ENCODE measurements at regions not wholly inside any gene's neighbourhood (a gene's known extent, or its start where the extent isn't known, plus 50 kb on each side); places are given as distances from the start of the nearest gene placed in this dataset.

DNA sequence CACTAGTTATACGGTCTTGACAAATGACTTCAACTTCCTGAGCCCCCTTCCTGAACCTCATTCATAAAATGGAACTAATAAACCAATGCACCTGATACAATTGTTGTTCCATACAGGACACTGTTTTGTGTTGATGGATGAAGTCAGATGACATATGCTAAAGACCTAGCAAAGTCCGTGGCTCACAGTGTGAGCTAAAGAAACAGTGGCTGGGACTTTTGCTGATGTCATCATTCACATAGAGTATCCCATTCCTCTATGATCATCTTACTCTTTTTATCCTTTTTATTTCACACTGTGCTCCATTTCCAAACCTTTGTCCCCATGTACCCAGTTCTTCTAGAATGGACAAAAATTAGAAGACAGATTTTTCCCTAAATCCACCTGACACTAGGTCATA is 83.7 kb upstream of the KAZN start:
- no peak for DNase-seq

DNA sequence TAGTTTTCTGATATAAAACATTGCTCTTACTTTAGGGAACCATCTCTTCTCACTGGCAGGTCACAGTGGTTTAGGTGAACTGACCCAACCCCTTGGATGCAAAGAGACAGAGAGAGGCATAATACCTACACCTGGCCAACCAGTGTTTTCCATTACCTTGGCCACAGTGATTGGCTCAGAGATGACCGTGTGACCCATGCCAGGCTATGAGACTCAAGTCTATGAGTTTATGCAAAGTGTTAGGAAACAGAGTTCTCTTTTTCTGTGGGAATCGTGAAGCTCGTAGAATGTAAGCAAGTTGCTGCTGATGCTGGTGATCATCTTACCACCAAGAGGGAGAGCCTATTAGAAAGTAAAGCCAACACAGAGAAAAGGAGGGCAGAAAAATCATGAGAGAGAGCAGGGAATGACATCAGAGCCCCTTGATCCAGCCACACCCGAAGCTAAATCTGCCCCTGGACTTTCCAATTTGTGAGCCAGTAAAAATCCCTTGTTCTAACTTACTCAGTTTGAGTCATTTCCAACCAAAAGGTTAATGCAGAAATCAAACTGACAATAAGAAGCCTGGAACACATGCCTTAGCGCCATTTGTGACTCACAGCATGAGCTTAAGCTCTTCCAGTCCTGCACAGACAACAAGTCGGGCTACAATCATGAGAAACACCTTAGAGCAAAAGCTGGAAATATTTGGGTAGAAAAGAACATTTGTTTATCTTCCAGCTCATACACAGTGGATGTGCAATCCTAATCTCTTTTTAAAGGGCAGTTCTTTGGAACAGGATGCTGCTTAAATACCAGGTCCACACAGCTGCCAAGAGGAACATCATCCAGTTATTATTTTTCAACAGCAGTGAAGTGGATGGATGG is 81.3 kb upstream of the KAZN start:
- DNase-seq, result no peak

DNA sequence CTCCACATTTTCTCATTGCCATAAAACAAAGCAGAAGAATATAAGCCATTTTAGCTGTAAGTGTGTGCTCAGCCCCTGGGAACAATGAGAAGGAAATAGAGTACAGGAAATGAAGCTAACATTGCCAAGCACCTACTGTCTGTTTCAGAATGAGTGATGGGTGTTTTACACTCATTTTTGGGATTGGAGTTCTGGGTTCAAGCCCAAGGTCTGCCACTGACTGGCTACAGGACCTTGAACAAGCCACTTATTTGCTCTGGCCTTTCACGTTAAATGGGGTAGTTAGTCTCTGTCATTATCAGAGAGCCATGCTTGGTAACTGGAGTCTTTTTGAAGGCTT is 80.7 kb upstream of the KAZN start:
- DNase-seq, result no peak

DNA sequence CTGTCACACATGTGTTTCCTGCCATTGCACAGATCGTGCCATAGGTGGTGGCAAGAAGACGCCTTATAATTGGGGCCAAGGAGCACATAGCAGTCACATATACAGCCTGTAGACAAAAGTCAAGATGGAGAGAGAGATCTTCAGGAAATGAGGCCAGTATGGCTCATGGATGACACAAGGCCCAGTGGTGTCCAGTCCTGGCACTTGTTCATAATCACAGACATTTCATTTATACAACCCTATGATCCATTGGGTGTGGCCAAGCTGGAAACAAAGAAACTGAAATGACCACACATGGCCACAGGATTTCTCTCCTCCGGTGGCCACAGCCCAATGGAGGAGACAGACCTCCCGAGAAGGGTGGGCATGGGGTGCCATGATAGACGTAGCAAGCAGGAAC is 78.5 kb upstream of the KAZN start:
- no peak for DNase-seq

GRCh38 chr1:14520514-14521163 is 77.8 kb upstream of the KAZN start:
- no peak for DNase-seq

- DNase-seq, result no peak
Observed at GRCh38 chr1:14521622-14522021, 76.9 kb upstream of the KAZN start.

DNA sequence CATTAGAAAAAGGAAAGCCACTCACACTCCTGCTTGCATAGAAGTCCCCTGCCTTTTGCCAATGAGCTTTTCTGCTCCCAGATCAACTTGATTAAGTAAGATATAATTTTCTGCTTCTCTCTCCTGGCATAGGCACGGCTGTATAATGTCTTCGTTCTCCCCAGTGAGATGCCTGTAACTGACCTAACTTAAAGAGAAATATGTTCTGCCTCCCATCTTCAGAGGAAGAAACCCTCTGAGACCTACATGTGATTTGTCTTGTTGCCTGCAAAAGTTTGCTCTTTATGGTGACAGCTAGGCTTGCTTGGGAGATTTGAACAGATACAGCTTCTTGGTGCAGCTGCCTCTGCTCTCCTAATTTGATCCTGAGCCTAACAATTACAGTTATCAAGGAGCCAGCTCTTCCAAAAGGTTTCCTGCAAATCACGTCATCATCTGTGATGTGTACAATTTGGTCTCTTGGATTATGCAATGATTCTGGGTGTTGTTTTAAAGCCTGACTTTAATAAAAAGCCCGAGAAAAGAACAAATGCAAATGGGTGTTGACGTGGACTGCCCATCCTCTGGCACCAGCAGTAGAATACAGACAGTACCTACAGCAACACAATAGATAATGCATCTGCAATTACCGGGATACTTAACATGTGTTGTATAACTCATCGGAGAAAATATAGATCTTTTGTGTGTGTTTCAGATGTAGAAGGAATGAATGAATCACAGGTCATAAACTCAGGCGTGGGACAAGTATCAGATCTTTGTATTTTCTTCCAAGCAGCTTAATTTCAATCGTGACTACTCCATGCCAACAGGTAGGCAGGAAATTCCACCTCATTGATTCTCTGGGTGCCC is 76.2 kb upstream of the KAZN start:
- DNase-seq, result no peak

- peak; percentile 16 for DNase-seq
Observed at GRCh38 chr1:14522926-14523241, 75.6 kb upstream of the KAZN start.

DNA sequence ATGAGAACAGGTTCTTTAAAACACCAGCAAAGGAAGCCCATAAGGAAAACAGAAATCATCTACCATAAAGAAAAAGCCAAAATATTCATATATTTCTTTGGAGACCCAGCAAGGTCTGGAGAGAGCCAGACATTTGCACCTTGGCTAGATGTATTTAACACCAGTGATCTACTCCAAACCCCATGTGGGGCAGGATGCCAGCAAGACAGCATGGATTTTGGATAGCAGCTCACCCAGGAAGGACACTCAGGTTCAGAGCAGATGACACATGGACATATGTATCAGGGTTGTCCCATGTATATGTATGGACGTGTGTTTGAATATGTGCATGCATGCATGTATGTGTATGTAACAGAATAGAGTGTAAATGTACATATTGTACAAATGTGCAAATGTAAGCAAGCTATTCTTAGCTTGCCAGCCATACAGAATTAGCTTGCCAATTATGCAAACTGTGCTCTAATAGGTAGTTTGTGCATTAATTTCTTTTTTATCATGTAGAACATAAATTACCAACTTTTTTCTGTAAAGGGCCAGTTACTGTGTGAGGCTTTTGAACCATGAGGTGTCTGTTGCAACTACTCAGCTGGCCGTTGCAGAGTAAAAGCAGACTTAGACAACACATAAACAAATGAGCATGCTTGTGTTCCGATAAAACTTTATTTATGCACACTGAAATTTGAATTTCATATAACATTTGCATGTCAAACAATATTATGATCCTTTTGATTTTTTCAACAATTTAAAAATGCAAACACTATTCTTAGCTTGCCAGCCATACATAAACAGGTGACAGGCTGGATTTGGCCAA is 73.5 kb upstream of the KAZN start:
- no peak for DNase-seq

- no peak for DNase-seq
Observed at GRCh38 chr1:14529475-14529874, 69.0 kb upstream of the KAZN start.

DNA sequence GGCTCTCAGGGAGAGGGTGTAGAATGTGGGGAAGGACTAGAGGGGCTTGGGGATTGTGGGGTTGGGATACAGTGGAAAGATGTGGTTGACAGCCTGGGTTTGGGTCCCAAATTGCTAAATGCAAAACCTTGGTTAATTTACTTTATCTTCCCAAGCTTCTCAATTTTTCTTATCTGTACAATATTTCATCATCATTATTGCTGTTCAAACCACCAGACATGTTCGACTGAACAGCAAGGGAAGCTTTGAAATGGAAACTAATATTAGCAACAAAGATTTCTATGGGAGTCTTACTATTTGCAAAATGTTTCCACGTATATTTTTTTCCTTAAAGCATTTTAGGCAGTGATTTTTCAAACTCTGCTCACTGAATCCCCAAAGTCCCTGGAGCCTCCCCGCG is 67.0 kb upstream of the KAZN start:
- no peak for DNase-seq

DNA sequence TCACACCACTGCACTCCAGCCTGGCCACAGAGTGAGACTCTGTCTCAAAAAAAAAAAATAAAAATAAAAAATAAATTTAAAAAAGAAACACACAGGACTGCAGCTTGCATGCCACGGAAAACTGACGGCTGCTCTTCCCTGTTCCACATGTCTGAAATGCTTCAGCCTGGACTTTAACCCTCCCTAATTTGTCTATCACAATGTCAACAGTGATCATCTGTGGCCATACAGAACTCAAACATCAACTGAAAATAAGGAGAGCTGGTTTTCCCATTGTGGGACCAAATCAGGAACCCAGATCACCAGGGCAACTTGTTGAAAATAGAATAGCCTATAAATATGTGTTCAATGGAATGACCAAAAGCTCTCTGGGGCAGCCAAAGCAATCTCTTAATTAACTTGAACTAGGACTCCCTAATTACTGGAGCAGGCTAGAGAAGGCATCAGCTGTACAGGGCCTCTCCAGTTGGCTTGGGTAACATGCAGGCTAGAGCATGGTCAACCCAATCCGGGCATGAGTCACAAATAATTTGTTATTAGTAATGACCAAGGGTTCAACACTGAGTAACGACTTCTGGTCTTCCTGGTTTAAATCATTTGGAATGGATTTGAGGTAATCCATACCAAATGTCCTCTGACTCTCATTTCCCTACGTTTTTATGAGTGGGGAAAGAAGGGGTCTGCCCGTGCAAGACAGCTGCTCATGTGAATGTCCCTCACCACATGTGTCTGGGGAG is 62.7 kb upstream of the KAZN start:
- no peak for DNase-seq

DNA sequence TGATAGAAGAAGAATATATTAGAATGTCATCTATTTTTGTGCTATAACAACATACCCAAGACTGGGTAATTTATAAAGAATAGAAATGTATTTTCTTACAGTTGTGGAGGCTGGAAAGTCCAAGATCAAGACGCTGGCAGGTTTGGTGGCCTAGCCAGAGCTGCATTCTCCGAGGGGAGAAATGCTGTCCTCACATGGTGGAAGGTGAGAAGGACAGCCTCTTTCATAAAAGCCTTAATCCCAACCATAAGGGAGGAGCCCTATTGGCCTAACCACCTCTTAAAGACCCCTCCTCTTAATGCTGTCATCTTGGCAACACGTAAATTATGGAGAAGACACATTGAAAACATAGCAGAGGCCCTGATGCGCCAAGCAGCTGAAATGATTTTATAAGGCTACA is 60.1 kb upstream of the KAZN start:
- no peak for DNase-seq

DNA sequence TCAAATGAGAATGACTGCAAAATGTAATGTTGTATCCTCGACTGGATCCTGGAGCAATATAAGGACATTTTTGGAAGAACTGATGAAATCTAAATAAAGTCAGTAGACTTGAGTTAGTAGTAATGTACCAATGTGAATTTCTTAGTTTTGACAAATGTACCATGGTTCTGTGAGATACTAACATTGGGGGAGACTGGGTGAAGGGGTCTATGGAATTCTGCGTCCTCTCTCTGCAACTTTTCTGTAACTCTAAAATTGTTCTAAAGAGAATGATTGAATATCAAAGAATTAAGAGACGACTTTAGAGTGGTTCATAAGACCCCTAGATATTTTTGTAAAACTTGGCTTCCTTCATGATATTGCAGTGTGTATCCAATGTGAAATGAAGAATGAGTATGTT is 59.2 kb upstream of the KAZN start:
- DNase-seq, result no peak

DNA sequence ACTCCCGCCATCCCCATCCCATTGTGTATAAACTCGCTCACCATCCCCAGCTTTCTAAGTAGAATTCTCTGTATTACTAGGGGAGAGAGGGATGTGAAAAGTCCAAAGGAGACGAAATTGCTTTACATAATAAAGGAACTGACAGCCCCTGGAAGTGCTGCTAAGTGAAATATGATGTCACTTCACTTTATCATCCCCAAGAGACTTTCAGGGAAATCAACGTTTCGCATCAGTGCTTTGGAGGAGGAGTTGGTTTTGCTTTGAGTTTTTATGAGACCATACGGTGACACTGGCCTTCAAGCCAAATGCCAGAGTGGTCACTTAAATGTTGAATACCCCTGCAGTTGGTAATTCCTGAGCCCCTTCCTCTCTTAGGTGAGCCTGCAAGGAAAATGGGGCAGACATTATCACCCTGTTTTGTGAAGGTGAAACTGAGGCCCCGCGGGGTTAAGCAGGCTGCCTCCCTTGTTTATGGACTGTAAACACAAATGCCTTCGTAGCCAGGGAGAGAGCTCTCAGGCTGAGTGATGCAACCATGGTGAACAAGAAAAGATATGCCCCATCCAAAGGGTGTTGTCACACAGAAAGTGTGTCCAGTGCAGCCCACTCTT is 58.4 kb upstream of the KAZN start:
- DNase-seq, result no peak

DNA sequence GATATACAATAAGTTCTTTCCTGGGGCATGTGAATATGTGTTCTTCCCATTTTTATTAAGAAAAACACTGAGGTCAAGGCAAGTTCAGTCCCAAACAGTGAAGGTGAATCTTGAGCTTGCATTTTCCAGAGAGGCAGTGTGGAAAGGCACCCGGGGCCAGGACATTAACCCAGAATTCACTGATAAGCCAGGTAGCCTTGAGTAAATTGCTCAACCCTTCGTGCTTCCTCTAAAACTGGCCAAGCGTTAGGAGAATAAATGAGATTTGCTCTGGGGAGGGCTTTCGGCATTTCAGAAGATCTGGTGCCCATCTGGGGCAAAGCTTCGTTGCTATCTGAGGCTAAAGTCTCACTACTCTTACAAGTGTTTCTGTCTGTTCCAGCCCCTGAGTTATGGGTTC is 57.1 kb upstream of the KAZN start:
- no peak for DNase-seq

- DNase-seq, result no peak
Observed at GRCh38 chr1:14543191-14543840, 55.2 kb upstream of the KAZN start.

GRCh38 chr1:14544319-14544718 is 54.2 kb upstream of the KAZN start:
- DNase-seq, result no peak

- no peak for DNase-seq
Observed at GRCh38 chr1:14545422-14546025, 53.0 kb upstream of the KAZN start.

- DNase-seq, result no peak
Observed at GRCh38 chr1:14546416-14546815, 52.1 kb upstream of the KAZN start.
